ENCODE measurements at regions not wholly inside any gene's neighbourhood (a gene's known extent, or its start where the extent isn't known, plus 50 kb on each side); places are given as distances from the start of the nearest gene placed in this dataset.

DNA sequence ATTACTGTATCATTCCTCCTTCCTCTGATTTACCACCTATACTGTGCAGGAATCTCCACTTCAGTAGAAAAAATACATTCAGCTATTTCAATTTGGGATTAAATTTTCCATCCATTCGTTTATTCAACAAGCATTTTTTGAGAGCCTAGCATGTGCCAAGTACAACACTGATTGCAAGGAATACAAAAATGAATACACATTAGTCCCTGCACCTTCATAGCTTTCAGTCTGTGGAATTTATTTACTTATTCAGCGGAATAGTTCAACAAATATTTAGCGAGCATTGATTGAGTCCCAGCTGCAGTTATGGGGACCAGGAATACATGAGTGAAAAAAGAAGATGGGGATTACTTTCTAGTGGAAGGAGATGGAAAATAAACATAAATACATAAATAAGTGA, 606.8 kb upstream of the TBL1XR1 start:
- no peak for FAIRE-seq
- TF ChIP-seq ZNF674 (CRISPR knock-in tag; IDR thresholded peaks at IDR 0.05; ENCODE audit: low read depth) (no peak), HHEX (CRISPR knock-in tag; IDR thresholded peaks at IDR 0.05) (peak; percentile 59)
- Histone ChIP-seq H2AFZ (ENCODE audit: low read length) (no peak overlapping the region), H3K36me3 (replicated peaks in 1 of 2; ENCODE audit: control insufficient read depth in 1 of 2, insufficient read depth in 2 of 2, low read length in 2 of 2) (no peaks in the 10 kb centered on the region), H3K4me3 (replicated peaks in 1 of 3; ENCODE audit: insufficient read depth in 1 of 3, low read depth in 2 of 3, low read length in 3 of 3) (no peak overlapping the region), H3K9me3 (ENCODE audit: low read length) (no peaks in the 10 kb centered on the region), H4K20me1 (ENCODE audit: insufficient read depth, low read length) (no peaks in the 10 kb centered on the region), H3K79me2 (ENCODE audit: insufficient read depth, low read length) (no peaks in the 10 kb centered on the region), H3K27ac (ENCODE audit: extremely low read length, insufficient read depth, low read length) (no peak overlapping the region), H3K4me1 (ENCODE audit: insufficient read depth, low read length) (peaks cover 11% of the 10 kb centered on the region; the same call in 1 of the 2 replicates), H3K27me3 (ENCODE audit: control insufficient read depth in 1 of 2, insufficient read depth in 2 of 2, low read length in 2 of 2) (0 out of 5 replicates have a peak, but pooled peaks cover 0 to 4% of the 10 kb centered on the region in 2 experiments), H3K4me2 (ENCODE audit: low read depth, low read length) (no peak overlapping the region), H3K9ac (ENCODE audit: insufficient read depth, low read depth, low read length) (no peak overlapping the region)
- CTCF ChIA-PET (ENCODE audit: low intra/inter-chr PET ratio, low total read pairs): no interaction called here
- no TSS peak for BruUV-seq (replicated peaks)
- intact Hi-C loops (cut with micrococcal nuclease; ENCODE audit: unreplicated experiment) (no loop called here), in situ Hi-C loops (cut with HindIII; ENCODE audit: extremely low pct_ligation_motif_present, low pct_unique_long_range_greater_than_20kb) (no loop called here)
- peak; percentile 63 for ATAC-seq
- DNase-seq (ENCODE audit: low spot score): no peak
- POLR2A ChIA-PET: no interaction called here
- WGBS (ENCODE audit: low lambda C conversion rate): 3% methylated on average over 3 of the region's 3 CpGs

DNA sequence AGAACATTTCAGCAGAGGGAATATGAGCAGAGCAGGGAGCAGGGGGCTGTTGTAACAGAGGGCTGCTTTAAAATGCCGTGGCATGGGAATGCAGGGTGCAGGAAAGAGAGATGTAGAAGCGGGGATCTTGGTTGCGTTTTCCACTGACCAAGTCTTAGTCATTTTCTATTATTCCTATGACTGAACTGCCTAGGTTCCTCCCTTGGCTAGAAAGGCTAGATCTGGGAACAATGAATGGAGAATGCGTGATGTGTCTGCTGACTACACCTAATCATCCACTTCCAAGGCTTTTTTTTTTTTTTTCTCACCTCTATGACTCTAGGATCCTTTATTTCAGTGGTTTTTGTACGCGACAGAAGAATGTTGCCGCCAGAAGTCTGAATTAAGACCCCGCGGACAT, 607.4 kb upstream of the TBL1XR1 start:
- TF ChIP-seq, protein P1, sequence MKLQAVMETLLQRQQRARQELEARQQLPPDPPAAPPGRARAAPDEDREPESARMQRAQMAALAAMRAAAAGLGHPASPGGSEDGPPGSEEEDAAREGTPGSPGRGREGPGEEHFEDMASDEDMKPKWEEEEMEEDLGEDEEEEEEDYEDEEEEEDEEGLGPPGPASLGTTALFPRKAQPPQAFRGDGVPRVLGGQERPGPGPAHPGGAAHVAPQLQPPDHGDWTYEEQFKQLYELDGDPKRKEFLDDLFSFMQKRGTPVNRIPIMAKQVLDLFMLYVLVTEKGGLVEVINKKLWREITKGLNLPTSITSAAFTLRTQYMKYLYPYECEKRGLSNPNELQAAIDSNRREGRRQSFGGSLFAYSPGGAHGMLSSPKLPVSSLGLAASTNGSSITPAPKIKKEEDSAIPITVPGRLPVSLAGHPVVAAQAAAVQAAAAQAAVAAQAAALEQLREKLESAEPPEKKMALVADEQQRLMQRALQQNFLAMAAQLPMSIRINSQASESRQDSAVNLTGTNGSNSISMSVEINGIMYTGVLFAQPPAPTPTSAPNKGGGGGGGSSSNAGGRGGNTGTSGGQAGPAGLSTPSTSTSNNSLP (IDR thresholded peaks at IDR 0.05; ENCODE audit: low read depth, low read length): no peak
- TF ChIP-seq ZNF136 (CRISPR knock-in tag; IDR thresholded peaks at IDR 0.05; ENCODE audit: low read depth) (no peak), SPEN (CRISPR knock-in tag; IDR thresholded peaks at IDR 0.05; ENCODE audit: low read depth) (no peak), ZNF430 (CRISPR knock-in tag; IDR thresholded peaks at IDR 0.05) (no peak), HHEX (CRISPR knock-in tag; IDR thresholded peaks at IDR 0.05) (no peak), ZNF713 (CRISPR knock-in tag; IDR thresholded peaks at IDR 0.05) (no peak), RXRA (CRISPR knock-in tag; IDR thresholded peaks at IDR 0.05) (no peak), IRX3 (CRISPR knock-in tag; IDR thresholded peaks at IDR 0.05; ENCODE audit: borderline replicate concordance, low read depth) (no peak)
- TF ChIP-seq, protein P2, sequence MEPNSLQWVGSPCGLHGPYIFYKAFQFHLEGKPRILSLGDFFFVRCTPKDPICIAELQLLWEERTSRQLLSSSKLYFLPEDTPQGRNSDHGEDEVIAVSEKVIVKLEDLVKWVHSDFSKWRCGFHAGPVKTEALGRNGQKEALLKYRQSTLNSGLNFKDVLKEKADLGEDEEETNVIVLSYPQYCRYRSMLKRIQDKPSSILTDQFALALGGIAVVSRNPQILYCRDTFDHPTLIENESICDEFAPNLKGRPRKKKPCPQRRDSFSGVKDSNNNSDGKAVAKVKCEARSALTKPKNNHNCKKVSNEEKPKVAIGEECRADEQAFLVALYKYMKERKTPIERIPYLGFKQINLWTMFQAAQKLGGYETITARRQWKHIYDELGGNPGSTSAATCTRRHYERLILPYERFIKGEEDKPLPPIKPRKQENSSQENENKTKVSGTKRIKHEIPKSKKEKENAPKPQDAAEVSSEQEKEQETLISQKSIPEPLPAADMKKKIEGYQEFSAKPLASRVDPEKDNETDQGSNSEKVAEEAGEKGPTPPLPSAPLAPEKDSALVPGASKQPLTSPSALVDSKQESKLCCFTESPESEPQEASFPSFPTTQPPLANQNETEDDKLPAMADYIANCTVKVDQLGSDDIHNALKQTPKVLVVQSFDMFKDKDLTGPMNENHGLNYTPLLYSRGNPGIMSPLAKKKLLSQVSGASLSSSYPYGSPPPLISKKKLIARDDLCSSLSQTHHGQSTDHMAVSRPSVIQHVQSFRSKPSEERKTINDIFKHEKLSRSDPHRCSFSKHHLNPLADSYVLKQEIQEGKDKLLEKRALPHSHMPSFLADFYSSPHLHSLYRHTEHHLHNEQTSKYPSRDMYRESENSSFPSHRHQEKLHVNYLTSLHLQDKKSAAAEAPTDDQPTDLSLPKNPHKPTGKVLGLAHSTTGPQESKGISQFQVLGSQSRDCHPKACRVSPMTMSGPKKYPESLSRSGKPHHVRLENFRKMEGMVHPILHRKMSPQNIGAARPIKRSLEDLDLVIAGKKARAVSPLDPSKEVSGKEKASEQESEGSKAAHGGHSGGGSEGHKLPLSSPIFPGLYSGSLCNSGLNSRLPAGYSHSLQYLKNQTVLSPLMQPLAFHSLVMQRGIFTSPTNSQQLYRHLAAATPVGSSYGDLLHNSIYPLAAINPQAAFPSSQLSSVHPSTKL (CRISPR knock-in tag; IDR thresholded peaks at IDR 0.05): no peak
- POLR2A ChIA-PET: no interaction called here
- Histone ChIP-seq H3K27ac (ENCODE audit: extremely low read length, insufficient read depth, low read length) (no peak overlapping the region), H3K4me3 (replicated peaks in 1 of 3; ENCODE audit: insufficient read depth in 1 of 3, low read depth in 2 of 3, low read length in 3 of 3) (no peak overlapping the region), H3K79me2 (ENCODE audit: insufficient read depth, low read length) (no peaks in the 10 kb centered on the region), H3K4me1 (ENCODE audit: insufficient read depth, low read length) (peaks cover 13% of the 10 kb centered on the region), H4K20me1 (ENCODE audit: insufficient read depth, low read length) (no peaks in the 10 kb centered on the region), H3K9me3 (ENCODE audit: low read length) (no peaks in the 10 kb centered on the region), H3K27me3 (ENCODE audit: control insufficient read depth in 1 of 2, insufficient read depth in 2 of 2, low read length in 2 of 2) (0 out of 5 replicates have a peak, but pooled peaks cover 0 to 4% of the 10 kb centered on the region in 2 experiments), H3K36me3 (replicated peaks in 1 of 2; ENCODE audit: control insufficient read depth in 1 of 2, insufficient read depth in 2 of 2, low read length in 2 of 2) (no peaks in the 10 kb centered on the region), H3K4me2 (ENCODE audit: low read depth, low read length) (no peak overlapping the region), H3K9ac (ENCODE audit: insufficient read depth, low read depth, low read length) (no peak overlapping the region), H2AFZ (ENCODE audit: low read length) (no peak overlapping the region)
- ATAC-seq: peak; percentile 35; the same call in 2 of the 3 replicates
- CTCF ChIA-PET (ENCODE audit: low intra/inter-chr PET ratio, low total read pairs): no interaction called here
- DNase-seq (ENCODE audit: low spot score): no peak
- in situ Hi-C loops (cut with HindIII; ENCODE audit: extremely low pct_ligation_motif_present, low pct_unique_long_range_greater_than_20kb): no loop called here
- 84% methylated on average over 9 of the region's 9 CpGs for WGBS (ENCODE audit: low lambda C conversion rate)
- intact Hi-C loops (cut with micrococcal nuclease; ENCODE audit: unreplicated experiment): no loop called here
- no TSS peak for BruUV-seq (replicated peaks)
- no peak for FAIRE-seq
